HL-60 (cell line): ENCODE measurements at regions not wholly inside any gene's neighbourhood (a gene's known extent, or its start where the extent isn't known, plus 50 kb on each side); places are given as distances from the start of the nearest gene placed in this dataset.

Experiments
- DNase-seq, 2 experiments: peaks; one replicate each; pipeline ENCODE4 v3.0.0-alpha.2; 2010 to 2020; ENCODE audit warnings: low read depth in 1 of 2, low spot score in 1 of 2
- H3K27ac ChIP-seq: fragments of 250-450 bp; sonication (Bioruptor Pico); replicated peaks from 2 replicates; pipeline ENCODE4 v1.5.1; 2020; ENCODE audit warnings: mild to moderate bottlenecking, moderate library complexity
- H3K27me3 ChIP-seq: fragments of 250-450 bp; sonication (Bioruptor Pico); 2 replicates; pipeline ENCODE4 v1.5.1; 2021; ENCODE audit warnings: mild to moderate bottlenecking, moderate library complexity; ENCODE audit not compliant: insufficient read depth, poor library complexity, severe bottlenecking
- H3K4me3 ChIP-seq: replicated peaks from 2 replicates; pipeline ENCODE4 v1.5.1; 2011; ENCODE audit warnings: mild to moderate bottlenecking, control low read depth, low read length; ENCODE audit not compliant: insufficient read depth
- CTCF ChIP-seq: IDR thresholded peaks from one replicate; pipeline ENCODE4 v1.5.1; 2011; ENCODE audit warnings: low read length, control low read depth, inconsistent platforms; ENCODE audit not compliant: insufficient read depth
- GABPA ChIP-seq: IDR thresholded peaks from 2 replicates; pipeline ENCODE4 v1.6.1; 2012; ENCODE audit warnings: low read depth
- POLR2AphosphoS5 ChIP-seq: IDR thresholded peaks from 2 replicates; pipeline ENCODE4 v1.6.1; 2012; ENCODE audit warnings: low read depth
- REST ChIP-seq: IDR thresholded peaks from 2 replicates; pipeline ENCODE4 v1.6.1; 2012; ENCODE audit warnings: low read depth; ENCODE audit not compliant: insufficient replicate concordance
- SPI1 ChIP-seq: IDR thresholded peaks from 2 replicates; pipeline ENCODE4 v1.6.1; 2012; ENCODE audit warnings: low read depth, mild to moderate bottlenecking, borderline replicate concordance

- no peak overlapping the region for H3K4me3 ChIP-seq
- no peak overlapping the region for H3K27ac ChIP-seq
- no peak for TF ChIP-seq SPI1
- no peak for TF ChIP-seq POLR2AphosphoS5
- no peak for TF ChIP-seq REST
- H3K27me3 ChIP-seq = no peaks in the 10 kb centered on the region
- DNase-seq = no peak
Observed at GRCh38 chr13:50149932-50150331, 134.7 kb downstream of the KCNRG start.

GRCh38 chr13:50152224-50152623 is 137.0 kb downstream of the KCNRG start:
- no peak for DNase-seq
- TF ChIP-seq REST (no peak), POLR2AphosphoS5 (no peak), SPI1 (no peak), GABPA (no peak), CTCF (no peak)
- Histone ChIP-seq H3K4me3 (no peak overlapping the region), H3K27me3 (no peaks in the 10 kb centered on the region), H3K27ac (no peak overlapping the region)

GRCh38 chr13:50152655-50153309 is 137.5 kb downstream of the KCNRG start:
- H3K27ac ChIP-seq = no peak overlapping the region
- DNase-seq = no peak
- no peaks in the 10 kb centered on the region for H3K27me3 ChIP-seq
- no peak overlapping the region for H3K4me3 ChIP-seq
- TF ChIP-seq GABPA = no peak
- no peak for TF ChIP-seq SPI1
- no peak for TF ChIP-seq CTCF
- TF ChIP-seq REST = no peak
- TF ChIP-seq POLR2AphosphoS5 = no peak

GRCh38 chr13:50153401-50153800 is 138.2 kb downstream of the KCNRG start:
- DNase-seq = no peak
- Histone ChIP-seq H3K27me3 (no peaks in the 10 kb centered on the region), H3K4me3 (no peak overlapping the region), H3K27ac (no peak overlapping the region)
- TF ChIP-seq REST (no peak), GABPA (no peak), CTCF (no peak), SPI1 (no peak), POLR2AphosphoS5 (no peak)
